ENCODE measurements at regions not wholly inside any gene's neighbourhood (a gene's known extent, or its start where the extent isn't known, plus 50 kb on each side); places are given as distances from the start of the nearest gene placed in this dataset.

DNA sequence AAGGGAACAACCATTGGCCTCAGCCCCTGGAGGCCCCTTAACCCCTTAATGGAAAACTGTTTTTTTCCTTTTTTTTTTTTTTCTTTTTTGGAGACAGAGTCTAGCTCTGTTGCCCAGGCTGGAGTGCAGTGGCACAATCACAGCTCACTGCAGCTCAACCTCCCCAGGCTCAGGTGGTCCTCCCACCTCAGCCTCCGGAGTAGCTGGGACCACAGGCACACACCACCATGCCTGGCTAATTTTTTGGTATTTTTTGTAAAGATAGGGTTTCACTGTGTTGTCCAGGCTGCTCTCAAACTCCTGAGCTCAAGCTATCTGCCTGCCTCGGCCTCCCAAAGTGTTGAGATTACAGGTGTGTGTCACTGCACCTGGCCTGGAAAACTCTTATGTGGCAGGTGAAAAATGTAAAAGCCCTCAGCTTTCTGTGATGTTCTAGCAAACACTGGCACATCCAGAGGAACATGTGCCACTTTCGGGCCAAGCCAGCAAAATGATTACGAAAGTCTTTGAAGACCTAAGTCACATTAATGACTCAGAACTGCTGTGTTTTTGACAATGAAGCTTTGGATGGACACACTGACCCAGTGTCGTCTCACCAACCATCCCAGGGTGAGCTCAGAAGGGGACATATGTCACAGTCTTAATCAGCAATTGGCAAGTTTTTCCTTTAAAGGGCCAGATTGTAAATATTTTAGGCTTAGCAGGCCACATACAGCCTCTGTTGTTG, 189.3 kb upstream of the TPM1 start:
- Histone ChIP-seq H3K9me3 (no peaks in the 10 kb centered on the region), H3K4me1 (peaks cover 0 to 10% of the 10 kb centered on the region in 2 donors), H3K4me3 (no peak overlapping the region), H3K36me3 (no peaks in the 10 kb centered on the region), H3K27ac (no peak overlapping the region), H3K27me3 (no peaks in the 10 kb centered on the region)
- no peak for DNase-seq (ENCODE audit: low spot score in 2 of 2)
- TF ChIP-seq, protein P1, sequence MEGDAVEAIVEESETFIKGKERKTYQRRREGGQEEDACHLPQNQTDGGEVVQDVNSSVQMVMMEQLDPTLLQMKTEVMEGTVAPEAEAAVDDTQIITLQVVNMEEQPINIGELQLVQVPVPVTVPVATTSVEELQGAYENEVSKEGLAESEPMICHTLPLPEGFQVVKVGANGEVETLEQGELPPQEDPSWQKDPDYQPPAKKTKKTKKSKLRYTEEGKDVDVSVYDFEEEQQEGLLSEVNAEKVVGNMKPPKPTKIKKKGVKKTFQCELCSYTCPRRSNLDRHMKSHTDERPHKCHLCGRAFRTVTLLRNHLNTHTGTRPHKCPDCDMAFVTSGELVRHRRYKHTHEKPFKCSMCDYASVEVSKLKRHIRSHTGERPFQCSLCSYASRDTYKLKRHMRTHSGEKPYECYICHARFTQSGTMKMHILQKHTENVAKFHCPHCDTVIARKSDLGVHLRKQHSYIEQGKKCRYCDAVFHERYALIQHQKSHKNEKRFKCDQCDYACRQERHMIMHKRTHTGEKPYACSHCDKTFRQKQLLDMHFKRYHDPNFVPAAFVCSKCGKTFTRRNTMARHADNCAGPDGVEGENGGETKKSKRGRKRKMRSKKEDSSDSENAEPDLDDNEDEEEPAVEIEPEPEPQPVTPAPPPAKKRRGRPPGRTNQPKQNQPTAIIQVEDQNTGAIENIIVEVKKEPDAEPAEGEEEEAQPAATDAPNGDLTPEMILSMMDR (IDR thresholded peaks at IDR 0.05): no peak
- intact Hi-C loops (cut with DNase I): no loop called here

DNA sequence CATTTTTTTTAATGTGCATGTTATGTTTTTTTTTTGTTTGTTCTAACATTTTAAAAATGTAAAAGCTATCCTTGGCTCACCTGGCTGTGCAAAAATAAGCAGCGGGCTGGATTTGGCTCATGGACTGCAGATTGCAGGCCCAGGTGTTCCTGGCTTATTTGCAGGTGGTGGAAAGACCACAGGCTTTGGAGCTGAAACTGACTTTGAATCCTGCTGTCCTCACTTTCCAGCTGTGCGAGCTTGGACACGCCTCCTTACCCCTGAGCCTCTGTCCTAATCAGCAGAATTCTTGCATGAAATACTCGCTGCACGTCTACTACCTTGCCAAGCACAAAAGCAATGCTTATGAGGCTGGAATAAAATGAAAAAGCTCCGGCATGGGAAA, 188.7 kb upstream of the TPM1 start:
- TF ChIP-seq, protein P1 (IDR thresholded peaks at IDR 0.05): no peak

DNA sequence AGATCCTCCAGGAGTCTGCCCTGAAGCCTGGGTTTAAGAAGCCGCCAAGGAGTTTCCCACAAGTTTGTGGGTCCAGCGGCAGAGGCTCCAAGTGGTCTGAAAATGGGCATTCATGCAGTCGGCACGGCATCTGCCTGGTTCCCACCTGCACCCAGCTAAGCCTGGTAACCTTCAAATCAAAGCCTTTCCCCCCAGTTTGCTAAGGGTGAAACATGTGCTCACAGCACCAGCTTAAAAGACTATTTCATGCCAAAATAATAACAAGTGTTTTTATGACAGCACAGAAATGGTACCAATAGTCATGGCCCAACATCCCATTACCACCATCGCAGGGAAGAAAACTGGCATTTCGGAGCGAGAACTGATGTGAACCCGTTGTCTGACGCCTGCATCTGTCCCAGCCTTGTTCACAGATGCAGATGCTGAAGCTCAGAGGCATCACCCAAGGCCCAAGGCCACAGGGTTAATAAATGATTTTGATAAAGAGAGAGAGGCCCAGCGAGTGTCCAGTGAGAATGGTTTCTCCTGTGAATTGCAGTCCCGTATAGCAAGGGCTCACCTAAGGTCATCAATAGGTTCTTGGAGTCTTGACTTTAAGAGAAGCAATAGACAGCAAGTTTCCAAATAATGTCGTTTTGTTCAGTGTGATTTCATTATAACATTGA, 188.0 kb upstream of the TPM1 start:
- peaks cover 0 to 4% of the 10 kb centered on the region in 2 donors for H3K4me1 ChIP-seq
- no peak overlapping the region for H3K27ac ChIP-seq
- intact Hi-C loops (cut with DNase I): no loop called here
- no peaks in the 10 kb centered on the region for H3K36me3 ChIP-seq
- H3K27me3 ChIP-seq: no peaks in the 10 kb centered on the region
- TF ChIP-seq, protein P1 (IDR thresholded peaks at IDR 0.05): no peak
- DNase-seq (ENCODE audit: low spot score in 2 of 2): no peak
- H3K4me3 ChIP-seq: no peak overlapping the region
- H3K9me3 ChIP-seq: no peaks in the 10 kb centered on the region

More for the DNA sequence above, 188.7 kb upstream of the TPM1 start:
- H3K4me3 ChIP-seq: no peak overlapping the region
- DNase-seq (ENCODE audit: low spot score in 2 of 2): no peak
- H3K9me3 ChIP-seq: no peaks in the 10 kb centered on the region
- intact Hi-C loops (cut with DNase I): no loop called here
- peaks cover 0 to 5% of the 10 kb centered on the region in 2 donors for H3K4me1 ChIP-seq
- H3K27ac ChIP-seq: no peak overlapping the region
- H3K27me3 ChIP-seq: no peaks in the 10 kb centered on the region
- no peaks in the 10 kb centered on the region for H3K36me3 ChIP-seq

DNA sequence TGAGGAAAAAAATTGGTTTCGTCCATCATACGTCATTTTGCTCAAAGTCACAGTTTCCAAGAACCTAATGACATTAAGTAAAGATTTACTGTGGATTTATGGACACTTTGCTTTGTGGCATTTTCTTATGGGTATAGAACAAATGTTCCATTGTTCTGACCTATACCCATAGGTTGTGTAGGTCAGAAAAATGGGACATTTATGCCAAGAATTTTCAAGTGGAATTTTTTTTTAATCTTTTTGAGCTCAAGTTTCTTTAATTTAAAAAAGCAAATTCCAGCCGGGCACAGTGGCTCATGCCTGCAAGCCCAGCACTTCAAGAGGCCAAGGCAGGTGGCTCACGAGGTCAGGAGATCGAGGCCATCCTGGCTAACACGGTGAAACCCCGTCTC, 187.5 kb upstream of the TPM1 start:
- Histone ChIP-seq H3K27ac (no peak overlapping the region), H3K27me3 (no peaks in the 10 kb centered on the region), H3K9me3 (no peaks in the 10 kb centered on the region), H3K4me1 (peaks cover 0 to 4% of the 10 kb centered on the region in 2 donors), H3K36me3 (no peaks in the 10 kb centered on the region), H3K4me3 (no peak overlapping the region)
- no peak for DNase-seq (ENCODE audit: low spot score in 2 of 2)
- TF ChIP-seq, protein P1 (IDR thresholded peaks at IDR 0.05): no peak
- intact Hi-C loops (cut with DNase I): no loop called here

DNA sequence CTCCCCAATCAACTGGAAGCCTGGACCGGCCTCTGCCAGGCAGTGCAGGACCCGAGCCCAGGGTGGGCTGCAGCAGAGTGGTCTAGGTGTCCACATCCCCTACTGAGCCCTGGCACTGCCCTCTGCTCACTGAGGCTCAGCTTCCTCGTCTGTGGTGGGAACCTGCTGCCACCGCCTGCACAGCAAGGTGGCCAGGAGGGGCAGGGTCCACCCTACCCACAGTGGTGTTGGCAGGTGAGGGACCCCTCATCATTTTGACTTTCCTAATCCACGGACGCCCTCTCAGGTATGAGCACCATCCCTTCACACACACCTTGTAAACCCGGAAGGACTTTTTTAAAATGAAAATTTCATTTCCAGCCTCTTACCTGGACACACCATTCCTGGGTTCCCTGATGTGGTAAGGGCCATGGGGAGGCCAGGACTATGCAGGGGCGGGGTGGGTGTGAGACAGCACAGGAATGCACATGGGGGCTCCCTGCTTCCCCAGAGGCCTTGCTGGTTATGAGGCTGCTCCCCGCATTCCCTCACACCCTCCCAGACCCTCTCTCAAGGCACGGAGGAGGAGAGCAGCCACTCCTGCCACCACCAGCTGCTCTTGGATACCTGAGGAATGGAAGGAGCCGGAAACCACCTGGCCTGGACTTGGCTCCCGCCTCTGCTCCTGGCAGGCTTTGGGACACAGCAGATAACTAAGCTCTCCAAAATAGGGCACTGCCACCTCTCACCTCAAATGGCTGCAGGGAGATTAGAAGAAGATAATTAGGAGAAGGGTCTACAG, 185.9 kb upstream of the TPM1 start:
- DNase-seq (ENCODE audit: low spot score in 2 of 2): no peak
- no peaks in the 10 kb centered on the region for H3K27me3 ChIP-seq
- H3K4me1 ChIP-seq: no peaks in the 10 kb centered on the region
- no peak overlapping the region for H3K4me3 ChIP-seq
- no peaks in the 10 kb centered on the region for H3K9me3 ChIP-seq
- H3K36me3 ChIP-seq: no peaks in the 10 kb centered on the region
- H3K27ac ChIP-seq: no peak overlapping the region
- intact Hi-C loops (cut with DNase I): no loop called here
- TF ChIP-seq, protein P1 (IDR thresholded peaks at IDR 0.05): no peak

Measured in ascending aorta (tissue), 2 donors.